ENCODE measurements at regions not wholly inside any gene's neighbourhood (a gene's known extent, or its start where the extent isn't known, plus 50 kb on each side); places are given as distances from the start of the nearest gene placed in this dataset.
"Not testable (repeated sequence)": the region's sequence is repeated elsewhere in the genome, so short reads cannot be mapped to it uniquely, and the experiment has no call there.

DNA sequence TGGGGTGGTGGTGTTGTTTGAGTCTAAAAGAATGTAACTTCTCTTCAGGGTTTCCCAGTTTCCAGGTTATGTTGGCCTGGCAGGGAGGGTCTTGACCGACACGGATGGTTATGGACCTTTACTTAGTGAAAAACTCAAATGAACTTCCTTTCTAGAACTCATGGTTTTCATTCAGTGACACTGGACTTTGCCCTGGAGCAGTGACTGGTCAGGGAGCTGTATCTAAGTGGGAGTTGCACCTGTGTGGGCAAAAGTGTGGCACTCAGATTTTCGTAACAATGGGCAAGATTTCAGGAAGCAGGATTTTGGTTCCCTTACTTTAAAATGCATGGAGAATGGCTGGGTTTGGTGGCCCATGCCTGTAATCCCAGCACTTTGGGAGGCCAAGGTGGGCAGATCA lies 68.5 kb upstream of the FAM72C start:
- not testable (repeated sequence) for H2AFZ ChIP-seq (ENCODE audit: low read length); H3K27me3 ChIP-seq (ENCODE audit: control insufficient read depth, insufficient read depth, low read length); DNase-seq (ENCODE audit: low read depth in 2 of 2); H3K9ac ChIP-seq (ENCODE audit: insufficient read depth, low read length); H3K36me3 ChIP-seq (ENCODE audit: control insufficient read depth, insufficient read depth, low read length); H3K27ac ChIP-seq (ENCODE audit: insufficient read depth, low read length); H3K4me1 ChIP-seq (ENCODE audit: control insufficient read depth, extremely low read depth, insufficient read depth, low read length); H3K4me2 ChIP-seq (ENCODE audit: extremely low read depth, insufficient read depth, low read length); H3K9me3 ChIP-seq (ENCODE audit: control insufficient read depth, insufficient read depth, low read depth, low read length); H3K79me2 ChIP-seq (ENCODE audit: control insufficient read depth, insufficient read depth, low read length); H4K20me1 ChIP-seq (ENCODE audit: control insufficient read depth, extremely low read depth, insufficient read depth, low read length); H3K4me3 ChIP-seq (replicated peaks in 1 of 4; ENCODE audit: control extremely low read depth in 1 of 4, insufficient read depth in 1 of 4, low read depth in 3 of 4, low read length in 4 of 4)

DNA sequence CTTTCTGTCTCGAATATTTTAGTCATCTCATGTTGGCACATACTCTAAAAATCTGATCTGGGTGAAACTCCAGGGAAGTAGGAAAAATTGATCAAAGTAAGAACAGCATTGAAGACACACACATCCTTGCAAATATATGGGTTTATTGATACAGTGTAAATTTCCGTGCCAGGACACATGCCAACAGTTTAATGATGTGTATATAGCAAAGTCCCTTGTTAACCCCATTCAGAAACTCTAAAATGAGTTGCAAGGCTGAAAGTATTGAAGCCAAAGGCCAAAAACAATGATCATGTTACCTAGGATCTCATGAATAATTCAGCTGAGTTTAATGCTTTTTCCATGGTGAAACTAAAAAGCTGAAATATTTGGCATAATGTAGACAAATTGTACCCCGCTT lies 62.3 kb upstream of the FAM72C start:
- not testable (repeated sequence) for H3K4me3 ChIP-seq (replicated peaks in 1 of 4; ENCODE audit: control extremely low read depth in 1 of 4, insufficient read depth in 1 of 4, low read depth in 3 of 4, low read length in 4 of 4); H3K36me3 ChIP-seq (ENCODE audit: control insufficient read depth, insufficient read depth, low read length); H3K27me3 ChIP-seq (ENCODE audit: control insufficient read depth, insufficient read depth, low read length); H3K79me2 ChIP-seq (ENCODE audit: control insufficient read depth, insufficient read depth, low read length); H3K4me2 ChIP-seq (ENCODE audit: extremely low read depth, insufficient read depth, low read length); H2AFZ ChIP-seq (ENCODE audit: low read length); H3K4me1 ChIP-seq (ENCODE audit: control insufficient read depth, extremely low read depth, insufficient read depth, low read length); H3K9me3 ChIP-seq (ENCODE audit: control insufficient read depth, insufficient read depth, low read depth, low read length); H3K9ac ChIP-seq (ENCODE audit: insufficient read depth, low read length); H3K27ac ChIP-seq (ENCODE audit: insufficient read depth, low read length); H4K20me1 ChIP-seq (ENCODE audit: control insufficient read depth, extremely low read depth, insufficient read depth, low read length); DNase-seq (ENCODE audit: low read depth in 2 of 2)

- H4K20me1 ChIP-seq (ENCODE audit: control insufficient read depth, extremely low read depth, insufficient read depth, low read length); DNase-seq (ENCODE audit: low read depth in 2 of 2); H3K36me3 ChIP-seq (ENCODE audit: control insufficient read depth, insufficient read depth, low read length); H3K9ac ChIP-seq (ENCODE audit: insufficient read depth, low read length); H3K4me3 ChIP-seq (replicated peaks in 1 of 4; ENCODE audit: control extremely low read depth in 1 of 4, insufficient read depth in 1 of 4, low read depth in 3 of 4, low read length in 4 of 4); H3K4me1 ChIP-seq (ENCODE audit: control insufficient read depth, extremely low read depth, insufficient read depth, low read length); H2AFZ ChIP-seq (ENCODE audit: low read length); H3K27me3 ChIP-seq (ENCODE audit: control insufficient read depth, insufficient read depth, low read length); H3K9me3 ChIP-seq (ENCODE audit: control insufficient read depth, insufficient read depth, low read depth, low read length); H3K79me2 ChIP-seq (ENCODE audit: control insufficient read depth, insufficient read depth, low read length); H3K4me2 ChIP-seq (ENCODE audit: extremely low read depth, insufficient read depth, low read length); H3K27ac ChIP-seq (ENCODE audit: insufficient read depth, low read length): not testable (repeated sequence)
These were observed 59.8 kb upstream of the FAM72C start for GRCh38 chr1:144031550-144031949.

- not testable (repeated sequence) for H3K27me3 ChIP-seq (ENCODE audit: control insufficient read depth, insufficient read depth, low read length); H2AFZ ChIP-seq (ENCODE audit: low read length); H3K4me3 ChIP-seq (replicated peaks in 1 of 4; ENCODE audit: control extremely low read depth in 1 of 4, insufficient read depth in 1 of 4, low read depth in 3 of 4, low read length in 4 of 4); H3K4me2 ChIP-seq (ENCODE audit: extremely low read depth, insufficient read depth, low read length); H4K20me1 ChIP-seq (ENCODE audit: control insufficient read depth, extremely low read depth, insufficient read depth, low read length); H3K4me1 ChIP-seq (ENCODE audit: control insufficient read depth, extremely low read depth, insufficient read depth, low read length); H3K9me3 ChIP-seq (ENCODE audit: control insufficient read depth, insufficient read depth, low read depth, low read length); H3K79me2 ChIP-seq (ENCODE audit: control insufficient read depth, insufficient read depth, low read length); H3K9ac ChIP-seq (ENCODE audit: insufficient read depth, low read length); H3K27ac ChIP-seq (ENCODE audit: insufficient read depth, low read length); DNase-seq (ENCODE audit: low read depth in 2 of 2); H3K36me3 ChIP-seq (ENCODE audit: control insufficient read depth, insufficient read depth, low read length)
These were observed 54.2 kb upstream of the FAM72C start for GRCh38 chr1:144026022-144026421.

GRCh38 chr1:144021690-144022384 lies 50.1 kb upstream of the FAM72C start:
- not testable (repeated sequence) for H3K27ac ChIP-seq (ENCODE audit: insufficient read depth, low read length); DNase-seq (ENCODE audit: low read depth in 2 of 2); H3K9ac ChIP-seq (ENCODE audit: insufficient read depth, low read length); H4K20me1 ChIP-seq (ENCODE audit: control insufficient read depth, extremely low read depth, insufficient read depth, low read length); H3K36me3 ChIP-seq (ENCODE audit: control insufficient read depth, insufficient read depth, low read length); H2AFZ ChIP-seq (ENCODE audit: low read length); H3K4me2 ChIP-seq (ENCODE audit: extremely low read depth, insufficient read depth, low read length); H3K9me3 ChIP-seq (ENCODE audit: control insufficient read depth, insufficient read depth, low read depth, low read length); H3K79me2 ChIP-seq (ENCODE audit: control insufficient read depth, insufficient read depth, low read length); H3K27me3 ChIP-seq (ENCODE audit: control insufficient read depth, insufficient read depth, low read length); H3K4me1 ChIP-seq (ENCODE audit: control insufficient read depth, extremely low read depth, insufficient read depth, low read length); H3K4me3 ChIP-seq (replicated peaks in 1 of 4; ENCODE audit: control extremely low read depth in 1 of 4, insufficient read depth in 1 of 4, low read depth in 3 of 4, low read length in 4 of 4)

Data from fibroblast of lung (primary cell).